IPS-NIHi7 (cell line): ENCODE measurements at regions not wholly inside any gene's neighbourhood (a gene's known extent, or its start where the extent isn't known, plus 50 kb on each side); places are given as distances from the start of the nearest gene placed in this dataset.
A peak's percentile ranks its signal among the peaks of the same experiment; 100 is the strongest.
"Not testable (repeated sequence)": the region's sequence is repeated elsewhere in the genome, so short reads cannot be mapped to it uniquely, and the experiment has no call there.

Experiments used
- DNase-seq: peaks from one replicate; pipeline ENCODE4 v3.0.0; 2012; ENCODE audit warnings: mixed read lengths; ENCODE audit errors: extremely low spot score

DNA sequence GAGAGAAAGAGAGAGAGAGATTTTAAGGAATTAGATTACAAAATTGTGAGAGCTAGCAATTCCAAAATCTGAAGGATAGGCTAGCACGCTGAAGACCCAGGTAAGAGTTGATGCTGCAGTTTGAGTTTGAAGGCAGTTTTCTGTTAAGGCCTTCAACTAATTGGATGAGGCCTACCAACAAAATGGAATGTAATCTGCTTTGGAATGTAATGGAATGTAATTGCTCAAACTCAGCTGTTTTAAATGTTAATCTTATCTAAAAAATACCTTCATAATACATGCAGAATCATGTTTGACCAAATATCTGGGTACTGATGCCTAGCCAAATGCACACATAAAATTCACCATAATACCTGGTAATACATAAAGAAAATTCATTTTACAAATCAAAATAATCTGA lies 976.1 kb downstream of the LTN1 start:
- DNase-seq = no peak

- not testable (repeated sequence) for DNase-seq
These were observed 979.6 kb downstream of the LTN1 start for GRCh38 chr21:28013123-28013522.

- not testable (repeated sequence) for DNase-seq
These were observed 980.7 kb downstream of the LTN1 start for GRCh38 chr21:28011970-28012369.

DNA sequence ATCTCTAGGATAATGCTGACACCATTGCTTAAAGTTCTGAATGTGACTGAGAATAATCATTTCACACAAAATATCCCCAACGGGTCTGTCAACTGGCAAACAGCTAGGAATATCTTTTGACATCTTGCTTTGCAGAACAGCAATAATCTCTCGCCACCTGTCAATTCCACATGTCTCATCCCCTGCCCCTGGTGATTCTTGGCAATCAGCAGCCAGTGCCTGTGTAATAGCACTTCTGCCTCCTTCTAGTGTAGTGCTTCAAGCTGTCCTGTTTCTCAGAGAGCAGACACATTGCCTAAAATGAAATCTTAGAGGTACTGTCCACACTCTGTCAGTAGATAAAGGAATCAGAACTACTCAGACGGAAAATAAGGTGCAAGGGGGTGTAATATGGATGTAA lies 984.4 kb downstream of the LTN1 start:
- not testable (repeated sequence) for DNase-seq

GRCh38 chr21:28003627-28004026 lies 989.0 kb downstream of the LTN1 start:
- DNase-seq = not testable (repeated sequence)

GRCh38 chr21:27996906-27997305 lies 995.8 kb downstream of the LTN1 start:
- DNase-seq = not testable (repeated sequence)

DNA sequence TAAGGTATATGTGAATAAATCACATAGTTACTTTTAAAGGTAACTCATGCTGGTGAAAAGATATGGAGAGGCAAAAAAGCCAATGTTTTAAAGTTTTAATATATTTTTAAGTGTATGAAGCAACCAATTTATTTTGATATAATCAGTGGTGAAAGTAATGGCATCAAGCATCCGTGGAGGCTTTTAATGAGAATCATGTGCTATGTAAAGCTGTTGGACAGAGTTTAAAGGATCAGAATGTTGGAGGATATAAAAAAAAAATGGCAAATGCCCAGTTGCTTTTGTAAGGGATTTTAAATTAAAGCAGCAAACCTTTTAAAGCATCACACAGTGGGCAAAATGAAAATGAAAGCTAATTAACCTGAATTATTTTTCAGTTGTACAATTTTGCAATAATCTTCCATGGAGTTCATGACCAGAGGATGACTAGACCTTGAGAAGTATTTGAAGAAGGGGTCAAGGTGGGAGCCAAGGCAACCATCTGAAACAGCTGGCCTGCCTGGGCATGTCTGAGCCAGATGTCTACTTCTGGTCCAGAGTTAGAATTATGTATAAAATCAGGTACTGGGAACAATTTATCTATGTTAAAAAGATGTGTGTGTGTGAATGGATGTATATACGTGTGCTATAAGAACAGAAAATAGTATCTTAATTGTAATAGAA lies 1007.9 kb downstream of the LTN1 start:
- DNase-seq = not testable (repeated sequence)

- not testable (repeated sequence) for DNase-seq
These were observed 1012.6 kb upstream of the ADAMTS5 start for GRCh38 chr21:27979446-27979845.

DNA sequence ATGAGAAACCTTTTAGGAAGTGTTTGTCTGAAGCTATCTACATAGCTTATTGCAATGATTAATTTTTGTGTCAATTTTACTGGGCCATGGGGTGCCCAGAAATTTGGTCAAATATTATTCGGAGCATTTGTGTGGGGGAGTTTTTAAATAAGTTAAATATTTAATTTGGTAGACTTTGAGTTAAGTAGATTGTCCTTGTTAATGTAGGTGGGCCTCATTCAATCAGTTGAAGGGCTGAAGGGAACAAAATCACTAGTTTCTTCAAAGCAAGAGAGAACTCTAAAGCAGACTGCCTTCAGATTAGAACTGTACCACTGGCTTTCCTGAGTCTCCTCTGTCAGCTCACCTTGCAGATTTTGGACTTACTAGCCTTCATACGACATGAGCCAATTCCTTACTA lies 1008.6 kb upstream of the ADAMTS5 start:
- DNase-seq = no peak

- not testable (repeated sequence) for DNase-seq
These were observed 1007.3 kb upstream of the ADAMTS5 start for GRCh38 chr21:27974152-27974551.

GRCh38 chr21:27968240-27968639 lies 1001.4 kb upstream of the ADAMTS5 start:
- not testable (repeated sequence) for DNase-seq

DNA sequence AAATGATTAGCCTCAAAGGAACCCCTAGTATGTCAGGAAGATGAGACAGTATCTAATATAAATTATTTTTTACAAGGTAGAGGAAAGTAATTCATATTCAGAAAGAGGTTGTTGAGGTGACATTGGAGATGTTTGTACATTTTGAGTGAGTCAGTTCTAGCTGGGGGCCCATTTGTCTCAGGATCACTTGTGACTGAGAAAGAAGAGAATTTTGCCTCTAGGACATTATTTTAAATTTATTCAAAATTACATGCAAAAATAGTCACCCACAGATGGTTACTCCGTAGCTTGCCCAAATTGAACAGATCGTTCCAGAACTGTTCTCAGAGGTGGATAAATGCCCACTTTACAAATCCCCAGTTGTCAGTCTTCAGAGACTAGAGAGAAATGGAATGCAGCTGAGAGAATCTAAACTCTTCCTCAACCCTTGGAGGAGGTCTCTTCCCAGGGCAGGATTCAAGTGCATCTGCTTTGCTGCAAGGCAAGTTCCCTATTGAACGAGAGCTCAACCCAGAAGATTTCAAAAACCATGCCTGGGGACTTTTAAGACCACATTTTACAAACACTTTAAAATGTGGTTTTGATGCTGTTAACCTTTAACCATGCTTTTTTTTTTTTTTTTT lies 987.8 kb upstream of the ADAMTS5 start:
- DNase-seq = peak; percentile 7

GRCh38 chr21:27953340-27954045 lies 986.6 kb upstream of the ADAMTS5 start:
- DNase-seq = no peak

DNA sequence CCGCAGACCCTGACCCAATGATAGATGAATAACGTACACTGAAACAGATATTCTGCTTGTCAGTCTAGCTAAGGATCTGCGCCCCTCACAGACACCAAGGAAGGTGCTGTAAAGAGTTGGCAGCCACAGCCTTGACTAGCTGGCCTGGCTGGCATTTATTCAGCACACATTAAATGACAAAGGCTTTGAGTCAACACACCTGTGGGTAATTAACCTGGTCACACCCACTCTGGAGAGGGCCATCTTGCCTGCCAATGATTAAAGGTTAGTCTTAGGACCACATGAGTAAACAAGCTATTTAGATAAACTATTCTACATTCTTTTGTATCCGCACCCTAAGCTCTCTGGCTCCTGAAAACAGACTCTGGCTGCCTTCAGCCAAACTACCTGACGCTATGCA lies 982.2 kb upstream of the ADAMTS5 start:
- DNase-seq = not testable (repeated sequence)

DNA sequence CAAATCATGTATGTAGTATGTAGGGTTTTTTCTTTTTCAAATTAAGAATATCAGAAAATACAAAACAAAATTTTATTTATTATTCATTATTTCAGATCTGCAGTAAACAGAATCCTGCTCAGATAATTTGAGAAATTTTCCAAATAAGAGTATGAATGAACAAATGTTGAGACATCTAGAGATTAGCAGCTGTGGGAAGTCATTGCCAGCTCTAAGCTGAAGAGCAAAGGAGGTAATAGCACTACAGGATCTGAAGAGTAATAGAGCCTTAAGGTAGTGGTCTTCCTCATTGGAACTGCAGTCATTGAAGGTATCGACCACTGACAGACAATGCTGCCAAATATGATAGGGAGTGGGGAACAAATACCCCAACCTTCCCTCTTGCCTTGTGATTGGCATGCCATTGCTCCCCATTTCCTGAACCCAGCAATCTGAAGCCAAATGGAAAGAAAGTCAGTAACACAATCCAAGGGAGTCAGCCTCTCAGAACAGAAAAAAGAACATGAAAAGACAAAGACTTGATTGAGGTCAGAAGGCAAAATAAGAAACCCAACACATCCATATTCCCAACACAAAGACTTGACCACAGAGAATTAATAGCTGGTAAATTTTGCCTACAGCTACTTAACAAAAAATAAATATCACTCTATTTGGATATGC lies 963.4 kb upstream of the ADAMTS5 start:
- DNase-seq = not testable (repeated sequence)

DNA sequence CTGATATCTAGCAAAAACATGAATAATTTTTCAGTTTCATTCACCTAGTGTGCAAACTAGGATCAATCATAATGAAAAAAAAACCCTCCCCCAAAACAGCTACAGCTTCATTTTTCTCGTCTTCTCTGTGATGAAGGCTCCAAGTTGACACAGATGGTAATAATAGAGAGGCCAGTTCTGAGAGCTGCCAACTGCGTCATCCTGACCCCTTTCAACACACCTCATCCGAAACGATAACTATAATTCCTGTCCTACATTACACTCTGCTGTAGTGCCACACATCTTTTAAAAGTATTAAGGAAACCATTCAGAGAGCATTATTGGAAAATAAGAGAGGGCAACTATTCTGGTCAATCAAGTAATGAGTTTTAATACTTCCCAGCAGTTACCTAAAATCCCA lies 962.3 kb upstream of the ADAMTS5 start:
- DNase-seq = not testable (repeated sequence)

DNA sequence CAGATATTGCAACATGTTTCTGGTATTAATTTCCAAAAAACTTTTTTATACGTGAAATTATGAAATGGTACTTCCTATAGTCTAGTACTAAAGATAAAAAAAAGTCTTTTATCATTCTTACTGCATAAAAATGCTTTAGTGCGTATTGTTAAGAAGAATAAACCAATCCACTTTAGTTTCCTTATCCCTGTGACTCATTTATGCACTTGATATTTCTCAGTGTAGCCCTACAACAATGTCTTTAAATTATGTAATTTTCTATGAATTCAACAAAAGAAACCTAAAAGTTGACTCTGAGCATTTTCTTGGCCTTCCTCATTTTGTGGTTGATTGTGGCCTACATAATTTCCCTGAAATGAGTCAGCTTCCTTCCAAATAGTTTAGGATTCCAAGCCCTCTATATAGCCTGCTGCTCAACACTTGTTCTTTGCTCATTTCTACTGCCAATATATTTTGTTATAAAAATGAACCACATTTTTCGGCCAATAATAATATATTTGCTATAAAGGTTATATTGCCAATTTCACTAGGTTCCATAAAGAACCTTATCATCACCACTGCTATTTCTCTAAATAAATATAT lies 961.7 kb upstream of the ADAMTS5 start:
- not testable (repeated sequence) for DNase-seq

DNA sequence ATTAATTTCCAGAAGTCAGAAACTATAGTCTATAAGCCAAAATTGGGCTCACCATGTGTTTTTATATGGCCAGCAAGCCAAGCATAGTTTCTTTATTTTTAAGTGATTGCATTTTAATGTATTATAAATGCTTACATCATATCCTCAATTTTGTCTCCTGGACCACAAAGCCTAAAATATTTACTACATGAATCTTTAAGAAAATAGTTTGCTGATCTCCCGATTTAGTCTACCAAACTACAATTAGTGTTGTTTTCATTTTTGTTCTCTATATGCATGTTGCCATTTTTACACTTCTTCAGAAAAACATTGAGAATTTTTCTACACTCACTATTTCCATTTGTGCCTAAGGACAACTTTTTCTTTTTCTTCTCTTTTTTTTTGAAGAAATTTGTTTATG lies 954.5 kb upstream of the ADAMTS5 start:
- not testable (repeated sequence) for DNase-seq

DNA sequence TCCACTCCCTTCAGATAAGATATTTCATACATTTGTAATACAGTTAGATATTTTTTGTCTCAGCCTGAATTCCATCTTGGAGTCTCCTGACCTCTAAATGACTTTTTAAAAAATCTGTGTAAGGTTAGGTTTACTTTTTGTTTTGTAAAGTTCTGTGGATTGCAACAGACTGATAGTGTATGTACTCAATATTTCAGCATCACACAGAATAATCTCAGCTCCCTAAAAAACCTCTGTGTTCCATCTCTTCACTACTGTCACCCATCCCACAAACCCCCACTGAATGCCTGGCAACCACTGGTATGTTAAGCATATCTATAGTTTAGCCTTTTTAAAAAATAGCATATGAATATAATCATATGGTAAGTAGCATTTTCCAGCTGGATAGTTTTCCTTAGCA lies 951.1 kb upstream of the ADAMTS5 start:
- DNase-seq = not testable (repeated sequence)

- not testable (repeated sequence) for DNase-seq
These were observed 949.4 kb upstream of the ADAMTS5 start for GRCh38 chr21:27916326-27916725.

DNA sequence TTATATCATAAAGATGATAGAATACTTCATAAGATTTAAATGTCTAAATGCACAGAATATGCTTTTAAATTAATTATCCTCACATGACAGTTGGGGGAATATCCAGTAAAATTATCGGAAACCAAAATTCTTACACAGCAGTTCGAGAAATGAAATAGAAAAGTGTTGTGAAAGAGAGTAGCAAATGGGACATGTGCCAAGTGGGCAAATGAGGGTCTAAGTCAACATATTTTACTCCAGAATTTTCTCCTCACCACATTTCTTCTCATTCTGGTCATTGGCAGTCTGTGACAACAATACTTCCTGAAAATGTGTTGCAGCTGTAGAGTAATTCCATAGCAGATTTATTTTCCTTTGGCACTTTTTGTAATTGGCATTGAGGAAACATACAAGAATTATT lies 945.2 kb upstream of the ADAMTS5 start:
- DNase-seq = not testable (repeated sequence)

GRCh38 chr21:27909487-27909886 lies 942.6 kb upstream of the ADAMTS5 start:
- DNase-seq = not testable (repeated sequence)
